ENCODE measurements at regions not wholly inside any gene's neighbourhood (a gene's known extent, or its start where the extent isn't known, plus 50 kb on each side); places are given as distances from the start of the nearest gene placed in this dataset.

- H3K27me3 Mint-ChIP-seq (ENCODE audit: unreplicated experiment): peaks cover 16% of the 10 kb centered on the region
- no peaks in the 10 kb centered on the region for H3K9me3 Mint-ChIP-seq (ENCODE audit: low read depth, unreplicated experiment)
- H3K27ac Mint-ChIP-seq (ENCODE audit: unreplicated experiment): no peak overlapping the region
- DNase-seq: no peak
- CTCF ChIA-PET: interaction anchor here (0.6 kb wide), 1 partner anchor 40 kb away, joined by 3 read pairs; no protein-coding TSS in a partner anchor
- no peak overlapping the region for H3K4me3 Mint-ChIP-seq (ENCODE audit: low read depth, unreplicated experiment)
- H3K4me1 Mint-ChIP-seq (ENCODE audit: low read depth, unreplicated experiment): no peaks in the 10 kb centered on the region
- TF ChIP-seq, protein P1, sequence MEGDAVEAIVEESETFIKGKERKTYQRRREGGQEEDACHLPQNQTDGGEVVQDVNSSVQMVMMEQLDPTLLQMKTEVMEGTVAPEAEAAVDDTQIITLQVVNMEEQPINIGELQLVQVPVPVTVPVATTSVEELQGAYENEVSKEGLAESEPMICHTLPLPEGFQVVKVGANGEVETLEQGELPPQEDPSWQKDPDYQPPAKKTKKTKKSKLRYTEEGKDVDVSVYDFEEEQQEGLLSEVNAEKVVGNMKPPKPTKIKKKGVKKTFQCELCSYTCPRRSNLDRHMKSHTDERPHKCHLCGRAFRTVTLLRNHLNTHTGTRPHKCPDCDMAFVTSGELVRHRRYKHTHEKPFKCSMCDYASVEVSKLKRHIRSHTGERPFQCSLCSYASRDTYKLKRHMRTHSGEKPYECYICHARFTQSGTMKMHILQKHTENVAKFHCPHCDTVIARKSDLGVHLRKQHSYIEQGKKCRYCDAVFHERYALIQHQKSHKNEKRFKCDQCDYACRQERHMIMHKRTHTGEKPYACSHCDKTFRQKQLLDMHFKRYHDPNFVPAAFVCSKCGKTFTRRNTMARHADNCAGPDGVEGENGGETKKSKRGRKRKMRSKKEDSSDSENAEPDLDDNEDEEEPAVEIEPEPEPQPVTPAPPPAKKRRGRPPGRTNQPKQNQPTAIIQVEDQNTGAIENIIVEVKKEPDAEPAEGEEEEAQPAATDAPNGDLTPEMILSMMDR (IDR thresholded peaks at IDR 0.05; ENCODE audit: unreplicated experiment): no peak
- intact Hi-C loops (cut with micrococcal nuclease; ENCODE audit: unreplicated experiment): no loop called here
- H3K36me3 Mint-ChIP-seq (ENCODE audit: insufficient read depth, unreplicated experiment): no peaks in the 10 kb centered on the region
- no TSS peak for BruUV-seq (replicated peaks)
These were observed 115.1 kb upstream of the TOP1 start for GRCh38 chr20:40913224-40914185.

- Mint-ChIP-seq H3K27me3 (ENCODE audit: unreplicated experiment) (peaks cover 16% of the 10 kb centered on the region), H3K36me3 (ENCODE audit: insufficient read depth, unreplicated experiment) (no peaks in the 10 kb centered on the region), H3K4me1 (ENCODE audit: low read depth, unreplicated experiment) (no peaks in the 10 kb centered on the region), H3K4me3 (ENCODE audit: low read depth, unreplicated experiment) (no peak overlapping the region), H3K9me3 (ENCODE audit: low read depth, unreplicated experiment) (no peaks in the 10 kb centered on the region), H3K27ac (ENCODE audit: unreplicated experiment) (no peak overlapping the region)
- intact Hi-C loops (cut with micrococcal nuclease; ENCODE audit: unreplicated experiment): no loop called here
- CTCF ChIA-PET: no interaction called here
- TF ChIP-seq, protein P1 (IDR thresholded peaks at IDR 0.05; ENCODE audit: unreplicated experiment): no peak
- BruUV-seq (replicated peaks): no TSS peak
- DNase-seq: no peak
These were observed 112.9 kb upstream of the TOP1 start for GRCh38 chr20:40915756-40916155.

GRCh38 chr20:40916276-40916675, 112.3 kb upstream of the TOP1 start:
- no peak for DNase-seq
- CTCF ChIA-PET: no interaction called here
- Mint-ChIP-seq H3K36me3 (ENCODE audit: insufficient read depth, unreplicated experiment) (no peaks in the 10 kb centered on the region), H3K4me3 (ENCODE audit: low read depth, unreplicated experiment) (no peak overlapping the region), H3K9me3 (ENCODE audit: low read depth, unreplicated experiment) (no peaks in the 10 kb centered on the region), H3K4me1 (ENCODE audit: low read depth, unreplicated experiment) (no peaks in the 10 kb centered on the region), H3K27me3 (ENCODE audit: unreplicated experiment) (peaks cover 16% of the 10 kb centered on the region), H3K27ac (ENCODE audit: unreplicated experiment) (no peak overlapping the region)
- intact Hi-C loops (cut with micrococcal nuclease; ENCODE audit: unreplicated experiment): no loop called here
- TF ChIP-seq, protein P1 (IDR thresholded peaks at IDR 0.05; ENCODE audit: unreplicated experiment): no peak
- BruUV-seq (replicated peaks): no TSS peak

- no TSS peak for BruUV-seq (replicated peaks)
- DNase-seq: no peak
- TF ChIP-seq, protein P1 (IDR thresholded peaks at IDR 0.05; ENCODE audit: unreplicated experiment): no peak
- H3K4me3 Mint-ChIP-seq (ENCODE audit: low read depth, unreplicated experiment): no peak overlapping the region
- no peaks in the 10 kb centered on the region for H3K4me1 Mint-ChIP-seq (ENCODE audit: low read depth, unreplicated experiment)
- H3K27me3 Mint-ChIP-seq (ENCODE audit: unreplicated experiment): peaks cover 15% of the 10 kb centered on the region
- CTCF ChIA-PET: no interaction called here
- H3K9me3 Mint-ChIP-seq (ENCODE audit: low read depth, unreplicated experiment): no peaks in the 10 kb centered on the region
- intact Hi-C loops (cut with micrococcal nuclease; ENCODE audit: unreplicated experiment): no loop called here
- H3K36me3 Mint-ChIP-seq (ENCODE audit: insufficient read depth, unreplicated experiment): no peaks in the 10 kb centered on the region
- H3K27ac Mint-ChIP-seq (ENCODE audit: unreplicated experiment): no peak overlapping the region
These were observed 108.3 kb upstream of the TOP1 start for GRCh38 chr20:40920291-40920690.

Measured in Calu3 (cell line).